Aorta (tissue), 5 donors: ENCODE measurements at regions not wholly inside any gene's neighbourhood (a gene's known extent, or its start where the extent isn't known, plus 50 kb on each side); places are given as distances from the start of the nearest gene placed in this dataset.
A peak's percentile ranks its signal among the peaks of the same experiment; 100 is the strongest.

Source experiments
- ATAC-seq: fragments of 200-7000 bp; cut with Tn5 transposase; one replicate; pipeline ENCODE4 v1.9.1; 2022; ENCODE audit warnings: moderate library complexity; ENCODE audit not compliant: low FRiP score
- DNase-seq, 2 donors: peaks; one replicate each; pipeline ENCODE4 v3.0.0-alpha.2; 2020
- H3K27ac ChIP-seq, 2 donors: one replicate each; pipeline ENCODE4 v1.5.1; 2013; ENCODE audit warnings: low read length in 2 of 2, mild to moderate bottlenecking in 2 of 2, moderate library complexity in 2 of 2, control low read depth in 1 of 2, inconsistent platforms in 1 of 2, low read depth in 1 of 2
- H3K27me3 ChIP-seq, 2 donors: one replicate each; pipeline ENCODE4 v1.6.1; 2013; ENCODE audit warnings: control low read depth in 1 of 2, low read length in 1 of 2, mild to moderate bottlenecking in 1 of 2, moderate library complexity in 1 of 2; ENCODE audit not compliant: insufficient read depth in 2 of 2, control insufficient read depth in 1 of 2
- H3K36me3 ChIP-seq, 2 donors: one replicate each; pipeline ENCODE4 v1.6.1; 2013; ENCODE audit warnings: control low read depth in 1 of 2, low read length in 1 of 2, mild to moderate bottlenecking in 1 of 2; ENCODE audit not compliant: insufficient read depth in 2 of 2, control insufficient read depth in 1 of 2
- H3K4me1 ChIP-seq, 2 donors: one replicate each; pipeline ENCODE4 v1.6.1; 2013; ENCODE audit warnings: low read length in 2 of 2, control low read depth in 1 of 2, mild to moderate bottlenecking in 1 of 2, moderate library complexity in 1 of 2; ENCODE audit not compliant: insufficient read depth in 2 of 2, control insufficient read depth in 1 of 2
- H3K4me3 ChIP-seq, 2 donors: one replicate each; pipeline ENCODE4 v1.5.1; 2013; ENCODE audit warnings: low read length in 2 of 2, control low read depth in 1 of 2, mild to moderate bottlenecking in 1 of 2
- H3K9me3 ChIP-seq: one replicate; pipeline ENCODE4 v1.6.1; 2013; ENCODE audit warnings: mild to moderate bottlenecking, low read length; ENCODE audit not compliant: control insufficient read depth
- WGBS, 2 donors: extraction: QIAGEN DNeasy Blood & Tissue Kit; methylation state at CpG; one replicate each; pipeline ENCODE4 v1.1.7; 2013; 5-methylcytosine and 5-hydroxymethylcytosine counted together
- intact Hi-C, 2 donors: fragments of 100-400 bp; cut with DNase I; formaldehyde crosslinking; loops; one replicate each; pipeline versions ENCODE4 v1.14.2 to v1.15.0; 2022
- donor health status: healthy with polysubstance abuse.
- donor health status: Bipolar disorder and iron deficiency.
- donor health status: DM: no; HTN: no; CAD: no.
- donor health status: DM: no; HTN: no; CAD: no.
- donor health status: DM: yes; HTN: yes; CAD: no.

DNA sequence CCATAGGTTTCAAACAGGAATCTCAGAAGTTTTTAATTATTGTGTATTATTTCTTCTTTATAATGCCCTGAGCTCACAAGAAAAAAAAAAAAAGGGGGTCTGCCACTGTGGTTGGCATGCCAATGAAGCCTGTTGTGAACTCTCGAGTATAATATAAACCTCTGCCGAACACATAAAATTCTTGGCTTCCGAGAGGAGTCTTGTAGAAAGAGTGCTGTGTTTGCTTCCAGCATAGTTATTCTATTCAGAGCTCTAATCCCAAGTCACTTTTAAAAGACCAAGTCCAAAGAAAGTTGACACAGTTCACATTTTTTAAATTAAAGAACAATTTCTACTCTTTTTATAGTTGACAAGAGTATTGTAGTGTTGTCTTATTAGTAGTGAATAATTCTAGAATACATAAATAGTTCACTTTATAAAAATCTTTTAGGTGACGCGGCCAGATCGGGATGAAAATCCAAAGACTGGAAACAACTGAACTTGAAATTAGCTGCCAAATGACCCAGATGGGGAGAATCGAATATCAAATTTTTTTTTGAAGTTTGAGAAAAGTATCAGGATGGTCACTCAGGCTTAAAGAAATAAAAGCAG lies 293.2 kb downstream of the DUSP10 start:
- DNase-seq (no peak), ATAC-seq (no peak)
- Histone ChIP-seq H3K27ac (no peak overlapping the region), H3K9me3 (no peaks in the 10 kb centered on the region), H3K4me3 (no peak overlapping the region), H3K36me3 (no peaks in the 10 kb centered on the region), H3K27me3 (no peaks in the 10 kb centered on the region), H3K4me1 (no peaks in the 10 kb centered on the region)
- intact Hi-C loops, result no loop called here
- 73 to 74% methylated on average over 7 of the region's 7 CpGs for WGBS, 2 donors

DNA sequence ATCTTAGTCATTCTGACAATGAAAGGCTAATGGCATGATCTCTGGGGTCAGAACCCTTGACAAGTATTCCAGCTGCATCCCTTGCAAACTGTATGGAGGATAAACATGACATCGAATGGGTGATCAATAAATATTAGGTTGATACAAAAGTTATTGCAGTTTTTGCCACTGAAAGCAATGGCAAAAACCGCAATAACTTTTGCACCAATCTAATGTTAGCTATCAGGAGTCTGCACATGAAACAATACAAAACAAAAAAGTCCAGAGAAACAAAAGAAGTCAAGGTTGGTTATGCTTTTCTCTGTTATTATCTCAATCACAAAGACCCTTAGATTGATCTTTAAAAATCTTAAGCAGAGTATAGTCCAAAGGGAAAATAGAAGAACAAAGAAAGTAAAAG lies 292.7 kb downstream of the DUSP10 start:
- no peaks in the 10 kb centered on the region for H3K36me3 ChIP-seq
- H3K27me3 ChIP-seq, result no peaks in the 10 kb centered on the region
- no peaks in the 10 kb centered on the region for H3K4me1 ChIP-seq
- H3K27ac ChIP-seq, result no peak overlapping the region
- DNase-seq, result no peak
- H3K4me3 ChIP-seq, result no peak overlapping the region
- H3K9me3 ChIP-seq, result no peaks in the 10 kb centered on the region
- WGBS, 2 donors, result 91 to 96% methylated on average over 2 of the region's 2 CpGs
- intact Hi-C loops, result no loop called here
- ATAC-seq, result no peak

DNA sequence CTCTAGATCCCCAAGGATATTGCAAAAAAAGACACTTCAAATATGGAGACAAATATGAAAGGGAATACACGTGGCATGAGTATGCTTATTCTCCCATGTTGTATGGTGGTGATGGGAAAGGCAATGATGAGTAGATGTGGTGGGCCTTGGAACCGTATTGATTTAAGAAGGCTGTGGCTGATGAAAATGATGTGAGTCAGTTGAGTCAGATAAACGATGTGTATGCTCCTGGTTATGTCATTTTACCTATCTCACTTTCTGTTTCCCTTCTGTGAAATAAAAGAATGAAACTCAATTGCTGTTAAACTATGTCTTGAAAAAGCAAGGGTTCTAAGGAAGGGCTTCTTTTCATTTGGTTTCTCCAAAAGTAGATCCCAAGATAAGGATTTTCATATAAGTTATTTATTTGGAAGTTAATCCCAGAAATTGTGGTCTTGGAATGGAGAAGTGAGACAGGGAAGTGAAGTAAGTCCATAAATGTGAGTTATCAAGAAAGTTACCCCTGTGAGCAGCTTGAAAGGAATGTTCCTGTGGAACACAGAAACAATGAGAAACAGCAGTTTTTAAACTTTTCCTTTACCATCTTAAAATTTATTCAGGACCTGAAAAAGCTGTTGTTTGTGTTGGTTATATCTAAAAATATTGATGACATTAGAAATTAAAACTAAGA lies 292.0 kb downstream of the DUSP10 start:
- DNase-seq, result no peak
- Histone ChIP-seq H3K9me3 (no peaks in the 10 kb centered on the region), H3K4me3 (no peak overlapping the region), H3K27ac (no peak overlapping the region), H3K4me1 (no peaks in the 10 kb centered on the region), H3K27me3 (no peaks in the 10 kb centered on the region), H3K36me3 (no peaks in the 10 kb centered on the region)
- ATAC-seq, result no peak
- 80 to 83% methylated on average over 3 of the region's 3 CpGs for whole genome bisulfite sequencing, 2 donors
- intact Hi-C loops, result no loop called here

DNA sequence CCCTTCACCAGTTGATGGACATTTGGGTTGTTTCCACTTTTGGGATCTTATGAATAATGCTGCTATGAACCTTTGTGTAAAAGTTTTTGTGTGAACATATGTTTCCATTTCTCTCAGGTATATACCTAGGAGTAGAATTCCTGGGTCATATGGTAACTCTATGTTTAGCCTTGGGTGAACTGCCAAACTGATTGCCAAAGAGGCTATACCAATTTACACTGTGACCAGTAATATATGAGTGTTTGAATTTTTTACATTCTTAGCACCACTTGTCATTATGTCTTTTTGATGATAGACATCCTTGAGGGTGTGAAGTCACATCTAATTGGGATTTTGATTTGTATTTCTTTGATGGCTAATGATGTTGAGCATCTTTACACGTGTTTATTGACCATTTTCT lies 290.1 kb downstream of the DUSP10 start:
- DNase-seq (no peak), ATAC-seq (no peak)
- Histone ChIP-seq H3K9me3 (no peaks in the 10 kb centered on the region), H3K27ac (no peak overlapping the region), H3K4me3 (no peak overlapping the region), H3K36me3 (no peaks in the 10 kb centered on the region), H3K4me1 (no peaks in the 10 kb centered on the region), H3K27me3 (no peaks in the 10 kb centered on the region)
- 58% methylated on average over 1 of the region's 1 CpG for WGBS, 2 donors
- intact Hi-C loops, result no loop called here

DNA sequence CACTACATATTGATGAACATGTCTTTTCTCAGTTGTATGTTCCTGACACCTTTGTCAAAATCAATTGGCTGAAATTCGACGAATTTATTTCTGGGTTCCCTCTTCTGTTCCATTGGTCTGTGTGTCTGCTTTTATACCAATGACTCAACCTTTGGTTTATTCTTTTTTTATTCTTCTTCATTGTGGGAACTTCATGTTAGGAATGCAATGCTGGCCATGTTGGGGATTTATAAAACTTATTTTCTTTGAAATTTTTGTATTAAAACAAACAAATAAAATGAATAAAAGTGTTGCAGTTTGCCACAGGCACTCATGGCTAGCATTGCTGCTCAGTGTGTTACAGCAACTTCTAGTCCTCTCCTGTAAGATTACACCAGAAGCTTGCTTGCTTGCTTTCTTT lies 287.8 kb downstream of the DUSP10 start:
- ATAC-seq, result no peak
- Histone ChIP-seq H3K27ac (no peak overlapping the region), H3K9me3 (no peaks in the 10 kb centered on the region), H3K4me1 (no peaks in the 10 kb centered on the region), H3K4me3 (no peak overlapping the region), H3K27me3 (no peaks in the 10 kb centered on the region), H3K36me3 (no peaks in the 10 kb centered on the region)
- 85 to 89% methylated on average over 2 of the region's 2 CpGs for WGBS, 2 donors
- intact Hi-C loops, result no loop called here
- DNase-seq, result no peak

DNA sequence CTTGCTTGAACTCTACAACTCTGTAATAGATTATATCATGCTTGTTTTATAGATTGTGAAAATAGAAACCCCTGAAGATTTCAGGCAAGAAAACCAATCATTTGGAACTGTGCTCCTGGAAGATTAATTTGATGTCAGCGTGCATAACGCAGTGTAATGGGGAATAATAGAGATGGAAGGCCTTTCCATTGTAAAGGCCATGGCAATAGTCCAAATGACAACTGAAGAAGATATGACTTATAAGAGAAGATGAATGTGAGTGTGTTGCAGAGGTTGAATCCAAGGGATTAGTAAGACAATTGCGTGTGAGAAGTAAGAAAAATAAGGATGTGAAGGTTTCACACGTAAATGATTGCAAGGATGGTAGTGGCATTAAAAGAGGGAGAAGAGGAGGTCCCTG lies 285.0 kb downstream of the DUSP10 start:
- 89 to 90% methylated on average over 4 of the region's 4 CpGs for WGBS, 2 donors
- Histone ChIP-seq H3K4me3 (no peak overlapping the region), H3K9me3 (no peaks in the 10 kb centered on the region), H3K27me3 (no peaks in the 10 kb centered on the region), H3K4me1 (no peaks in the 10 kb centered on the region), H3K27ac (no peak overlapping the region), H3K36me3 (no peaks in the 10 kb centered on the region)
- intact Hi-C loops, result no loop called here
- ATAC-seq, result no peak
- no peak for DNase-seq

DNA sequence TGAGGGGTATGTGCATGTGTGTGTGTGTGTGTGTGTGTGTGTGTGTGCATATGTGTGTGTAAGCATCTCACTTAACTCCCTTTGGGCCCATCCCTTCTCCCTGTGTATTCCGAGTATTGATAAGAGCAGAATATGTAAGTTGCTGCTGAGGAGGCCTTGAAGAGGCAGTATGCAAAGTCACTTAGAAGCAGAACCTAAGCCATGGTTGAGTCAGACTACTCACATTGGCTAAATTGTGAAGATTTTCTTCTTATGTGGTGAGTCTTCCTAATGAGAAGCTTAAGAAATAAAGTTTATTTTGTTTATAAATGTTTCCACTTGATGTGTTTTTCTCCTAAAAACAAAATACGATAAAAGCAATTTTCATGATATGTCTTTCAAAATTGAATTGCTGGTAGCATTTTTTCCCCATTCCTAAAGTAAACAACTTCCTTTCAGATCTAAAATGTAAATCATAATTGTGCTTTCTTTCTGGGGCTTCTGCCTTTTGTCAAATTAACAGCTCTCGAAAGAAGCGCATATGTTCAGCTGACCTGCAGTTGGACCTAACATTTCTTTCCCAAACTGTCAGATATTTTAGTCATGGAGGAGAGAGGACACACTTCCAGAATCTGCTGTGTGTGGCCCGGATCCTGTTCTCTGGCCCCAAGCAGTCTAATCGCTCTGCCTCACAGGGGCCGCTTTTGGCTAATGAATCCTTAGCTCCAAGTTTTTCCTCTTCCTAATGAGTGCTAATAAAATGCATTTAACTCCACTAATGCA lies 284.0 kb downstream of the DUSP10 start:
- Histone ChIP-seq H3K4me3 (no peak overlapping the region), H3K9me3 (no peaks in the 10 kb centered on the region), H3K27me3 (no peaks in the 10 kb centered on the region), H3K27ac (no peak overlapping the region), H3K36me3 (no peaks in the 10 kb centered on the region), H3K4me1 (no peaks in the 10 kb centered on the region)
- DNase-seq (no peak), ATAC-seq (no peak)
- intact Hi-C loops, result no loop called here
- 62% methylated on average over 7 of the region's 7 CpGs for WGBS, 2 donors

DNA sequence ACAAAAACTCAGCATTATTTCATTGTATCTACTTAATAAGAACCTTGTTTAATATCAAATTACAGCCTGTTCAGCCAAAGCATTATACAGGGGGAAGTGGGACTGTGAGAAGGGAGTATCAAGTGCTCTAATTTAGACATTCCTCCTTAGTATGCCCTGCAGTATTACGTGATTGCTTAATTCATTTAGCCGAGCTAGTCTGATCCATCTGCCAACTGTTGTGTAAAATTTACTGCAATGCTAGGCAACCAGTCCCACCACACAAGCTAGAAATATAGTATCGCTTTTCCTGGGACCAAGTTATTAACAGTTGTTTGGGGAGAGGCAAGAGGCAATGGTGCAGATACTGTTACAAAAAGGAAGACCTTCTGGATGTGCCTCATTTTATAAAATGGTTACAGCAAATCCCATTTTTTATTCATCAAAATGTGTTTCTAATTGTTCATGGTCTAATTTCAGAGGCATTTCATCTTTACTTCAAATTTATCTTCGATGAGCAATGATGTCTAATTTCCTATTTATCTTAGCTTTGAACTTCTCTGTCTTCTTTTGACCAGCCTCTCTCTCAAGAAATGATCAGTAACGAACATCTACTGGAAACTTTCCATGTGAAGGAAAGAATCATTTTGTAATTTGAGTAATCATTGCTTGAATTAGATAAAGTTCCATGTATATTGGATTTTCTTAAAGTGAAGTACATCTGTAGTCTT lies 283.3 kb downstream of the DUSP10 start:
- H3K36me3 ChIP-seq, result no peaks in the 10 kb centered on the region
- 48 to 53% methylated on average over 5 of the region's 5 CpGs for WGBS, 2 donors
- ATAC-seq, result peak; percentile 66
- H3K9me3 ChIP-seq, result no peaks in the 10 kb centered on the region
- no peak for DNase-seq
- no peak overlapping the region for H3K27ac ChIP-seq
- H3K4me3 ChIP-seq, result no peak overlapping the region
- intact Hi-C loops, result no loop called here
- no peaks in the 10 kb centered on the region for H3K27me3 ChIP-seq
- no peaks in the 10 kb centered on the region for H3K4me1 ChIP-seq
